ENCODE measurements at regions not wholly inside any gene's neighbourhood (a gene's known extent, or its start where the extent isn't known, plus 50 kb on each side); places are given as distances from the start of the nearest gene placed in this dataset.

DNA sequence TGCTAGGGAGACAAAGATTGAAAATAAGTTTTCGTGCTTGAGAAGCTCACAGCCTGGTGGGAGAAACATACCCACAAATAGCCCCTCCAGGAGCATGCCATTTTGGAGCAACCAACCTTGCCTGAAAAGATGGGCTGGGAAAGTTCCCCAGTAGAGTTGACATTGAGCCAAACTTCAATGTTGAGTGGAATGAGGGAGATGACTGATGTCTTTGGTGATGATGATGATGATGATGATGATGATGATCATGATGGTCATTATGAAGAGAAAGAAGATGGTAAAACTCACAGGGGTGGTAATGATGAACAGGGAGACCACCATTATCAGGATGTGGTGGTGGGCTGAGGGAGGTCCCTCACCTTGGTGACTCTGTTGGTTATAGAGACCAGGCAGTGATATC lies 50.1 kb upstream of the ADRA1D start:
- no peak for TF ChIP-seq EZH2 (IDR thresholded peaks at IDR 0.05; ENCODE audit: borderline replicate concordance, low read depth, low read length, severe bottlenecking)
- TF ChIP-seq, protein P1, sequence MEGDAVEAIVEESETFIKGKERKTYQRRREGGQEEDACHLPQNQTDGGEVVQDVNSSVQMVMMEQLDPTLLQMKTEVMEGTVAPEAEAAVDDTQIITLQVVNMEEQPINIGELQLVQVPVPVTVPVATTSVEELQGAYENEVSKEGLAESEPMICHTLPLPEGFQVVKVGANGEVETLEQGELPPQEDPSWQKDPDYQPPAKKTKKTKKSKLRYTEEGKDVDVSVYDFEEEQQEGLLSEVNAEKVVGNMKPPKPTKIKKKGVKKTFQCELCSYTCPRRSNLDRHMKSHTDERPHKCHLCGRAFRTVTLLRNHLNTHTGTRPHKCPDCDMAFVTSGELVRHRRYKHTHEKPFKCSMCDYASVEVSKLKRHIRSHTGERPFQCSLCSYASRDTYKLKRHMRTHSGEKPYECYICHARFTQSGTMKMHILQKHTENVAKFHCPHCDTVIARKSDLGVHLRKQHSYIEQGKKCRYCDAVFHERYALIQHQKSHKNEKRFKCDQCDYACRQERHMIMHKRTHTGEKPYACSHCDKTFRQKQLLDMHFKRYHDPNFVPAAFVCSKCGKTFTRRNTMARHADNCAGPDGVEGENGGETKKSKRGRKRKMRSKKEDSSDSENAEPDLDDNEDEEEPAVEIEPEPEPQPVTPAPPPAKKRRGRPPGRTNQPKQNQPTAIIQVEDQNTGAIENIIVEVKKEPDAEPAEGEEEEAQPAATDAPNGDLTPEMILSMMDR (IDR thresholded peaks at IDR 0.05; ENCODE audit: borderline replicate concordance, extremely low read depth, low read length, poor library complexity, severe bottlenecking) = no peak

Measured in DND-41 (cell line).